ENCODE measurements at regions not wholly inside any gene's neighbourhood (a gene's known extent, or its start where the extent isn't known, plus 50 kb on each side); places are given as distances from the start of the nearest gene placed in this dataset.

GRCh38 chr3:158882445-158882844 is 80.6 kb downstream of the MFSD1 start:
- Histone ChIP-seq H3K27ac (ENCODE audit: low read length) (no peak overlapping the region), H2AFZ (ENCODE audit: low read length) (no peak overlapping the region), H3K79me2 (ENCODE audit: low read length) (no peaks in the 10 kb centered on the region), H3K4me2 (ENCODE audit: low read depth, low read length) (no peak overlapping the region), H4K20me1 (ENCODE audit: insufficient read depth, low read length) (no peaks in the 10 kb centered on the region), H3K4me3 (ENCODE audit: low read length) (no peak overlapping the region), H3K9me2 (replicated peaks; ENCODE audit: insufficient read depth, low read length) (no peaks in the 10 kb centered on the region), H3K4me1 (ENCODE audit: low read length) (no peaks in the 10 kb centered on the region), H3K36me3 (replicated peaks; ENCODE audit: insufficient read depth, low read length) (no peaks in the 10 kb centered on the region), H3K9ac (ENCODE audit: low read length) (no peak overlapping the region), H3K27me3 (replicated peaks; ENCODE audit: insufficient read depth, low read length) (no peaks in the 10 kb centered on the region), H3K9me3 (replicated peaks; ENCODE audit: insufficient read depth, low read length) (no peaks in the 10 kb centered on the region), H3F3A (ENCODE audit: insufficient read depth, low read length) (no peaks in the 10 kb centered on the region)
- DNase-seq = no peak
- TF ChIP-seq EZH2 (optimal IDR thresholded peaks at IDR 0.05; ENCODE audit: low read depth, low read length) (no peak), EZH2phosphoT487 (IDR thresholded peaks at IDR 0.05; ENCODE audit: low read length) (no peak), CTCF (IDR thresholded peaks at IDR 0.05; ENCODE audit: low read length) (no peak)

GRCh38 chr3:158896729-158897128 is 94.9 kb downstream of the MFSD1 start:
- H3K27me3 ChIP-seq (replicated peaks; ENCODE audit: insufficient read depth, low read length) = no peaks in the 10 kb centered on the region
- no peak overlapping the region for H3K27ac ChIP-seq (ENCODE audit: low read length)
- H3K9ac ChIP-seq (ENCODE audit: low read length) = no peak overlapping the region
- H2AFZ ChIP-seq (ENCODE audit: low read length) = no peak overlapping the region
- H3F3A ChIP-seq (ENCODE audit: insufficient read depth, low read length) = no peaks in the 10 kb centered on the region
- H3K4me2 ChIP-seq (ENCODE audit: low read depth, low read length) = no peak overlapping the region
- H4K20me1 ChIP-seq (ENCODE audit: insufficient read depth, low read length) = no peaks in the 10 kb centered on the region
- DNase-seq = no peak
- no peaks in the 10 kb centered on the region for H3K36me3 ChIP-seq (replicated peaks; ENCODE audit: insufficient read depth, low read length)
- H3K9me3 ChIP-seq (replicated peaks; ENCODE audit: insufficient read depth, low read length) = no peaks in the 10 kb centered on the region
- H3K9me2 ChIP-seq (replicated peaks; ENCODE audit: insufficient read depth, low read length) = no peaks in the 10 kb centered on the region
- no peak overlapping the region for H3K4me3 ChIP-seq (ENCODE audit: low read length)
- H3K4me1 ChIP-seq (ENCODE audit: low read length) = no peaks in the 10 kb centered on the region
- no peaks in the 10 kb centered on the region for H3K79me2 ChIP-seq (ENCODE audit: low read length)
- TF ChIP-seq EZH2phosphoT487 (IDR thresholded peaks at IDR 0.05; ENCODE audit: low read length) = no peak
- no peak for TF ChIP-seq CTCF (IDR thresholded peaks at IDR 0.05; ENCODE audit: low read length)

- DNase-seq = no peak
- H2AFZ ChIP-seq (ENCODE audit: low read length) = no peak overlapping the region
- no peaks in the 10 kb centered on the region for H3F3A ChIP-seq (ENCODE audit: insufficient read depth, low read length)
- TF ChIP-seq EZH2 (optimal IDR thresholded peaks at IDR 0.05; ENCODE audit: low read depth, low read length) = no peak
- TF ChIP-seq EZH2phosphoT487 (IDR thresholded peaks at IDR 0.05; ENCODE audit: low read length) = no peak
- no peak for TF ChIP-seq CTCF (IDR thresholded peaks at IDR 0.05; ENCODE audit: low read length)
- H3K4me3 ChIP-seq (ENCODE audit: low read length) = no peak overlapping the region
- H3K27me3 ChIP-seq (replicated peaks; ENCODE audit: insufficient read depth, low read length) = no peaks in the 10 kb centered on the region
- H3K9me3 ChIP-seq (replicated peaks; ENCODE audit: insufficient read depth, low read length) = no peaks in the 10 kb centered on the region
- no peak overlapping the region for H3K4me2 ChIP-seq (ENCODE audit: low read depth, low read length)
- H3K79me2 ChIP-seq (ENCODE audit: low read length) = no peaks in the 10 kb centered on the region
- no peaks in the 10 kb centered on the region for H3K9me2 ChIP-seq (replicated peaks; ENCODE audit: insufficient read depth, low read length)
- H3K4me1 ChIP-seq (ENCODE audit: low read length) = no peaks in the 10 kb centered on the region
- no peak overlapping the region for H3K27ac ChIP-seq (ENCODE audit: low read length)
- H4K20me1 ChIP-seq (ENCODE audit: insufficient read depth, low read length) = no peaks in the 10 kb centered on the region
- H3K9ac ChIP-seq (ENCODE audit: low read length) = no peak overlapping the region
- H3K36me3 ChIP-seq (replicated peaks; ENCODE audit: insufficient read depth, low read length) = no peaks in the 10 kb centered on the region
Observed at GRCh38 chr3:158906749-158907148, 104.9 kb downstream of the MFSD1 start.

Data from MM.1S (cell line).